ENCODE measurements at regions not wholly inside any gene's neighbourhood (a gene's known extent, or its start where the extent isn't known, plus 50 kb on each side); places are given as distances from the start of the nearest gene placed in this dataset.

DNA sequence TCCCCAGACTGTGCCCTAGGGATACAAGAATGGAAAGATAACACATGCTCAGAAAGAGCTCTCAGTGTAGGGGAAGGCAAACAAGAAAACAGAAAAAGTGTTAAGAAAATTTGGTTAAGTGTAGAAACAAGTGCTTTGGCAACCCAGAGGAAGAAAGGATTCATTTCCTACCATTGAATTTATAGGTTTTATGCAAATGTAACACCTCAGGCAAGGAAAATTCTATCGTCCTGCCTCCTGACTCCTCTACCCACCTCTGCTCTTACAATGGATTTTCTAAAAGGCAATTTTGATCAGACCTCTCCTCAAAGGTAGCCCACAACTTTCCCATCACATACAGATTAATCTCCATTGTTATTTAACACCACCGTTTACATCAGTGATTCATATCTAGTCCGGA, 298.7 kb downstream of the RFC3 start:
- DNase-seq (ENCODE audit: low spot score), result no peak

DNA sequence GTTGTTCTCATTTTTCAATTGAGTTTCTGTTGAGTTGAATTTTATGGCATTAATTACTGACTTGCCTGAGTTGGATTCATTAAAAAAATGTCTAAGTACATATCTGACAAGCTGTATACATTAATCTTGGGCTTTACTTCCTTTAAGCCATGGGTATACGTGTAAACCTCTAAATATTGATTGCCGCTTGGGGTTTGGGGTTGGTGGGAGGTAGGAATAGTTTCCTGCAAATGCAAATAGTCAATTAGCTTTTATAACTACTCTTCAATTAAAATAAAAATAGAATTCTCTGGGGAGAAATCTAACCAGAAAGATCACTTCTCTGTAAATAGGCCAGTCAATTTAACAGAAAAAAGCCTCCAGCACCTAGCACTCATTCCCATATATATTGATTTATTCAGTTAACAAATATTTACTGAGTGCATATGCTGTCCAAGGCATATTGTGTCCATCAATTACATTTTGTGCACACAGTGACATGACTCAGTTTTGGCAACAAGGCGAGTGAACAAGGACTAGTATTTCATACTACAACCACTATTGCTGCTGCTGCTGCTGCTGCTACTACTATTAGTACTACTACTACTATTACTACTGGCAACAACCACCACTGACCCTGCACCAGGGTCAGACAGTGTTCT, 306.8 kb downstream of the RFC3 start:
- no peak for DNase-seq (ENCODE audit: low spot score)

DNA sequence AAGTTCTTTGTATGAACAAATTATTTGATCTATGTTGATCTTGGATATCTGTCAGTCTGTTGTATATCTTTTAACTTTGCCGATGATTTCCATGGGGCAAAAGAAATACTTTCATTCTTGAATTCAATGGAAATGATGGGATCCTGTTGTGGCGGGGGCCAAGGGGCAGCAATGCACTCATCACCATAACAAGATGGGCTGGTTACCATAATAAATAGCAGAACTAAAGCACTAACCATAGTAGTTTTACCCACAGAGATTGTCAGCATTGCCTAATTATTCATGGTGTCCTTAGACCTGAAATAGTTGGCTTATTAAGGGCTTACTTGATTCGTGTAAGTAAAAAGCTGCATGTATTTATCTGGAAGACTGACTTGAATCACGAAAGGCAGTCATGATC, 309.6 kb downstream of the RFC3 start:
- DNase-seq (ENCODE audit: low spot score), result no peak

GRCh38 chr13:34128661-34129060, 310.7 kb downstream of the RFC3 start:
- DNase-seq (ENCODE audit: low spot score), result peak; percentile 47

DNA sequence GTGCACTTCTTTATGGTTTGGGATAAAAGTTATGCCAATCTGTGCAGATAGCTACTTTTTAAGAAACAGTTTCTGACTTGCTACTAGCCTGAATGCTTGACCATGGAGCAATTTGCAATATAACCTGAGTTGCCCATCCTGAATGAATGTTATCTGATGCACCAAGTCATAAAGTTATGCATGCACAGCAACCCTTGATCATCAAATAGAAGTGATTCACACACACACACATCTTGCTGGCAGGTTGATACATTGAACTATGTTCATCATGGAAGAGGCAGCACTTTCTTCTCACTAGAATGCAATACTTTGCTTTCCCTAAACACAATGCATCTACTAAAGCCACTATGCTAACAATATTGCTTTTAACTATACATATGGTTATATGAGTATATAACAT, 311.5 kb downstream of the RFC3 start:
- DNase-seq (ENCODE audit: low spot score), result no peak

GRCh38 chr13:34137200-34137599, 319.3 kb downstream of the RFC3 start:
- DNase-seq (ENCODE audit: low spot score), result no peak

- DNase-seq (ENCODE audit: low spot score), result no peak
Measured at GRCh38 chr13:34139660-34140227, 321.8 kb downstream of the RFC3 start.

GRCh38 chr13:34143637-34144036, 325.7 kb downstream of the RFC3 start:
- DNase-seq (ENCODE audit: low spot score), result no peak

DNA sequence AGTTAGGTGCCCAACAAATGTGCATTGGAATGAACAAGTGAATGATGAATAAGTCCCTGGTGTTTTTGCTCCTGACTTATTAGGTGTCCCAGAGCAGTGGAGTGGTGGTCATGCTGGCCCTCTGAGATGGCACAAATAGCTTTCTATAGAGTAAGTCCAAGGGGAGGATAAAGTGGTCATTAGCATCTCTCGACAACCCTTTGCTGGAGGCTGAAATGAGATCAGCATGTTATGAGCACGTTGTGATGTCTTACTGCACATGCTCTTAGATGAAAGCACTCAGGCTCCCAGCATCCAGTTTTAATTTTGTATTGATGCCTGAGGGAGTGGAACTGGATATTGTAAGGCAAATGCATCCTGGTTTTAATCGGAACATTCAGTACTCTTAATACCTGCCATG, 326.2 kb downstream of the RFC3 start:
- no peak for DNase-seq (ENCODE audit: low spot score)

GRCh38 chr13:34145061-34145460, 327.1 kb downstream of the RFC3 start:
- no peak for DNase-seq (ENCODE audit: low spot score)

- DNase-seq (ENCODE audit: low spot score), result no peak
Measured at GRCh38 chr13:34148359-34148758, 330.4 kb downstream of the RFC3 start.

DNA sequence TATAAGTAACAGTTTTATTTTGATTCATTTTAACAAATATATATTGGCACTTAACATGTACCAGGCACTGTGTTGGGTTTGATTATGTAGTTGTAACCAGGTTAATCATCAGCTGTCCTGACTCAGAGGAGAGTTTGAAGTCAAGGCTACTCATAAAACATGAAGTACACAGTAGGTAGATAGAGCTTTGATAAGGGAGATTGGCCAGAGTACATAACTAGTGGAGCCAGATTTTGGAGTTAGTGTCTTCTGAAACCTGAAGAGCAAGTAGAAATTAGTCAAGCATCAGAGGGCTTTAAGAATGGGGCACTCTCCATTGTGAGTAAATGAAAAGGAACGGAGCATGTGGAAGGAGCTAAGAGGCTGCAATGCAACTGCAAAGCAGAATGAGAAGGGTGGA, 333.9 kb downstream of the RFC3 start:
- no peak for DNase-seq (ENCODE audit: low spot score)

DNA sequence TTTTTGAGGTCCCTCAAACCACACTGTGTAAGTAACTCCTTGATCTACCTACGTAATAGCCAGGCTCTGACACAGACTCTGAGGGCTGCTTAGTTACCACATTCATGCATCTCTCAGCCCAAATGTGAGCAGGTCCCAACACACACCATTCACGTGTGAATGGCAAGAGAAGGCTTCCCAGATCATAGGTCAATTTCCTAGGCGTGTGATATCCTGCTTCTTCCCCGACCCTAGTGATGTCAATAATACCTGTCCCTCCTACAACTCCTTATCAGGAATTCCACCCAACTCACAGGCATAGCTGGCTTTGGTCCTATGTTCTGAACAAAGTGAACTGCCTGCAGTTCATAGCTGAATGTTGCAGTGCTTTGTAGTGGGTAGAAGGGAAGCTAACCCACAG, 334.5 kb downstream of the RFC3 start:
- no peak for DNase-seq (ENCODE audit: low spot score)

GRCh38 chr13:34152996-34153395, 335.0 kb downstream of the RFC3 start:
- DNase-seq (ENCODE audit: low spot score), result no peak

GRCh38 chr13:34153428-34154180, 335.7 kb downstream of the RFC3 start:
- DNase-seq (ENCODE audit: low spot score), result no peak

- peak; percentile 12 for DNase-seq (ENCODE audit: low spot score)
Measured at GRCh38 chr13:34155931-34156607, 338.1 kb downstream of the RFC3 start.

- DNase-seq (ENCODE audit: low spot score), result peak; percentile 87
Measured at GRCh38 chr13:34156841-34157365, 339.0 kb downstream of the RFC3 start.

GRCh38 chr13:34159946-34160345, 342.0 kb downstream of the RFC3 start:
- no peak for DNase-seq (ENCODE audit: low spot score)

GRCh38 chr13:34161931-34162543, 344.1 kb downstream of the RFC3 start:
- DNase-seq (ENCODE audit: low spot score), result peak; percentile 75

- DNase-seq (ENCODE audit: low spot score), result peak; percentile 43
Measured at GRCh38 chr13:34162544-34162933, 344.6 kb downstream of the RFC3 start.

DNA sequence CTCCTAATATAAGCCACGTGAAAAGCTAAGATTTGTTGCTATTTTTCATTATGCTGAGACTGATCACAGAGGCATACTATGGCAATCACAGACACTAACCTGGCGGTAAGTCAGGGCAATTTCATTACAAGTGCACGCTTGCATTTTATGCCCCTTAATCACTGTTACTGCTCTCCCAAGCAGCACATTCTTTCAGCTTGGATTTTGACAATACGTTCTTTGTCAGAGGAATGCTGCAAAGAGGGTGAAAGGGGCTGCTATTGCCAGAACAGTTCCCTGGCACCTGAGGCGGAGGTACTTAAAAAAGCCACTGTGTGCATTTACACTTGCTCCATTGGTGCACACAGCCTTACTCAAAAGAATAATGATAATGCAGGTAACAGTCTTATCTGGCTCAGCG, 346.6 kb downstream of the RFC3 start:
- DNase-seq (ENCODE audit: low spot score), result no peak

GRCh38 chr13:34165158-34165557, 347.2 kb downstream of the RFC3 start:
- DNase-seq (ENCODE audit: low spot score), result no peak
